Naive B cell (primary cell): ENCODE measurements at regions not wholly inside any gene's neighbourhood (a gene's known extent, or its start where the extent isn't known, plus 50 kb on each side); places are given as distances from the start of the nearest gene placed in this dataset.
"Not testable (repeated sequence)": the region's sequence is repeated elsewhere in the genome, so short reads cannot be mapped to it uniquely, and the experiment has no call there.

Experiments
- ATAC-seq, 2 donors: fragments of 150-1000 bp; cut with Tn5 transposase; 2 replicates each; pipeline ENCODE4 v1.10.0; 2021; ENCODE audit warnings: low read depth in 2 of 2, mild to moderate bottlenecking in 2 of 2, moderate library complexity in 2 of 2
- DNase-seq: peaks from one replicate; pipeline ENCODE4 v3.0.0; 2022
- H3K27ac Mint-ChIP-seq, 6 donors: one replicate each; pipeline ENCODE4 v1.8.0; 2020 to 2022; ENCODE audit warnings: mild to moderate bottlenecking in 6 of 6, mixed read lengths in 6 of 6, moderate library complexity in 5 of 6, inconsistent platforms in 2 of 6
- H3K27me3 Mint-ChIP-seq, 3 donors: one replicate each; pipeline ENCODE4 v1.8.0; 2021 to 2022; ENCODE audit warnings: mixed read lengths in 3 of 3, mild to moderate bottlenecking in 1 of 3
- H3K36me3 Mint-ChIP-seq, 2 donors: one replicate each; pipeline ENCODE4 v1.8.0; 2020 to 2022; ENCODE audit warnings: mixed read lengths in 2 of 2, inconsistent platforms in 1 of 2, mild to moderate bottlenecking in 1 of 2
- H3K4me1 Mint-ChIP-seq, 3 donors: one replicate each; pipeline ENCODE4 v1.8.0; 2020 to 2022; ENCODE audit warnings: mixed read lengths in 3 of 3, inconsistent platforms in 1 of 3, mild to moderate bottlenecking in 1 of 3, moderate library complexity in 1 of 3
- H3K4me3 Mint-ChIP-seq, 8 donors: one replicate each; pipeline ENCODE4 v1.8.0; 2020 to 2022; ENCODE audit warnings: mild to moderate bottlenecking in 8 of 8, mixed read lengths in 8 of 8, moderate library complexity in 8 of 8, inconsistent platforms in 2 of 8
- H3K9me3 Mint-ChIP-seq, 7 donors: one replicate each; pipeline ENCODE4 v1.8.0; 2020 to 2022; ENCODE audit warnings: mixed read lengths in 7 of 7, mild to moderate bottlenecking in 5 of 7, inconsistent platforms in 2 of 7, moderate library complexity in 1 of 7

DNA sequence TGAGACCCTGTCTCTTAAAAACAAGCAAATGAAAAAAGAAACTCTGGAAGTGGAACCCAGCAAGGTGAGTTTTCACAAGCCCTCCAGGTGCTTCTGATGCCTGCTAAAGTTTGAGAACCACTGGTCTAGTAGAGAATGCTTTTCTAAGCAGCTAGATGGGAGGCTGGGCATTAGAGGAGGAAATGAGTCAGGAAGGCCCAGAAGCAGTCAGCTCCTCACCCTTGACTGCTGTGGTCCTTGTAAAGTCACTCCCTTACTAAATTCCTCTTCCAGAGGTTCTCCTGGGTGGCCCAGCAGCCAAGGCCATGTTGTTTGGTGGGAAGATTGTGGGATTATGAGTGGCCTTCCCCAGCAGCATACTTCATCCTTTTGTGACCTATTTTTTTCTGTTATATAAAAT lies 52.0 kb upstream of the FYN start:
- no peak overlapping the region for H3K4me3 Mint-ChIP-seq
- H3K27me3 Mint-ChIP-seq: no peaks in the 10 kb centered on the region
- no peaks in the 10 kb centered on the region for H3K4me1 Mint-ChIP-seq
- H3K36me3 Mint-ChIP-seq: no peaks in the 10 kb centered on the region
- no peak overlapping the region for H3K27ac Mint-ChIP-seq
- peaks cover 0 to 4% (median 0%) of the 10 kb centered on the region in 7 donors for H3K9me3 Mint-ChIP-seq
- no peak for DNase-seq
- ATAC-seq: no peak

DNA sequence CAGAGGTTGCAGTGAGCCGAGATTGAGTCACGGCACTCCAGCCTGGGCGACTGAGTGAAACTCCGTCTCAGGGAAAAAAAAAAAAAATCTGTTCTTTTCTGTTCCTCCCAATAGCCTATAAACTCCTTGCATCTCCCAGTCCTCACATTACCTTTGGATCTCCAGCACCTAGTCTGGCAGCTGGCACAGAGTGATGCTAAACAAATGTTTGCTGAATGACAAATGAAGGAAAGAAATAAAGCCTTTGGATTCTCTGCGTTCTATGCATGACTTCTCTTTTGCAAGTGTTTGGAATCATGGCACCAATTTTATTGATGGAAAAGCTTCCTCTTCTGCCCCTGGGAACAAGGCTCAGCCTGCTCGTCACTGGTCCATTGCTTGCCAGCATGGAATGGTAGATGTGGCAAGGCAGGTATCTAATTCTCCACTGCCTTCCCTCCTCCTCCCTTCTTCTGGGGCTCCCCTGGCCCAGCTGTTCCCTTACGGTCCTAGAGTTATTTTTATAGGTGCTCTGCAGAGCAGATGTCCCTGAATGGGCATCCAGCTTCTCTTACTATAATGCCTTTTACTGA lies 53.6 kb upstream of the FYN start:
- no peaks in the 10 kb centered on the region for H3K4me1 Mint-ChIP-seq

GRCh38 chr6:111927321-111927720 lies 54.1 kb upstream of the FYN start:
- Mint-ChIP-seq H3K4me1 (no peaks in the 10 kb centered on the region), H3K4me3 (no peak overlapping the region), H3K27me3 (peaks cover 0 to 10% (median 9%) of the 10 kb centered on the region in 3 donors), H3K27ac (no peak overlapping the region), H3K9me3 (peaks cover 3 to 12% (median 9%) of the 10 kb centered on the region in 7 donors), H3K36me3 (peaks cover 8 to 9% of the 10 kb centered on the region in 2 donors)
- DNase-seq (no peak), ATAC-seq (no peak)

More for the DNA sequence above, 53.6 kb upstream of the FYN start:
- peaks cover 0 to 5% (median 4%) of the 10 kb centered on the region in 3 donors for H3K27me3 Mint-ChIP-seq
- DNase-seq: no peak
- H3K4me3 Mint-ChIP-seq: no peak overlapping the region
- H3K36me3 Mint-ChIP-seq: peaks cover 3 to 4% of the 10 kb centered on the region in 2 donors
- no peak overlapping the region for H3K27ac Mint-ChIP-seq
- ATAC-seq: no peak
- peaks cover 0 to 7% (median 4%) of the 10 kb centered on the region in 7 donors for H3K9me3 Mint-ChIP-seq

- Mint-ChIP-seq H3K4me1 (no peaks in the 10 kb centered on the region), H3K4me3 (no peak overlapping the region), H3K36me3 (peaks cover 12 to 14% of the 10 kb centered on the region in 2 donors), H3K27ac (no peak overlapping the region), H3K27me3 (peaks cover 0 to 16% (median 15%) of the 10 kb centered on the region in 3 donors), H3K9me3 (peaks cover 7 to 18% (median 13%) of the 10 kb centered on the region in 7 donors)
- DNase-seq (no peak), ATAC-seq (no peak)
Measured at GRCh38 chr6:111928139-111928538, 54.9 kb upstream of the FYN start.

- ATAC-seq, H3K27ac Mint-ChIP-seq, H3K4me1 Mint-ChIP-seq, H3K4me3 Mint-ChIP-seq, DNase-seq: not testable (repeated sequence)
- Mint-ChIP-seq H3K9me3 (peaks cover 7 to 16% (median 11%) of the 10 kb centered on the region in 7 donors), H3K36me3 (peaks cover 12 to 14% of the 10 kb centered on the region in 2 donors), H3K27me3 (peaks cover 24 to 34% (median 32%) of the 10 kb centered on the region in 3 donors)
Measured at GRCh38 chr6:111934611-111935010, 61.4 kb upstream of the FYN start.

DNA sequence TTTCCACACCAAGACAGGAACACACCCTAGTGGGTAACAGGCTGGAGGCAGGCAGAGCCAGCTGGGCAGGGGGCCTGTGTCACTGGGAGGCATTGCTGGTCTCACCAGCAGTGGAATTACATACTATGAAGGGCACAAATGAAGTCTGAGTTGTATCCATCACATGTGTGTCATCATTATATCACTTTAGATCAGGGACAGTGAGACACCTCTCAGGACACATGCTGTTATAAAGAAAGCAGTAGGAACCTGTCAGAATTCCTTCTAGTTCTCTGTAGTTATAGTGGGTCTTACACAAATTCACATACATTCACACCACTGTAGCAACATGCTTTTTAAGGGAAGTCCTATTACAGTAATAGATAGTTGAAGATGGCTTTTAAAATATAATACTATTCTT lies 63.5 kb upstream of the FYN start:
- Mint-ChIP-seq H3K27ac (no peak overlapping the region), H3K36me3 (peaks cover 11% of the 10 kb centered on the region in 2 donors), H3K4me1 (no peaks in the 10 kb centered on the region), H3K4me3 (no peak overlapping the region), H3K9me3 (peaks cover 6 to 13% (median 9%) of the 10 kb centered on the region in 7 donors), H3K27me3 (peaks cover 24 to 37% (median 29%) of the 10 kb centered on the region in 3 donors)
- ATAC-seq (no peak), DNase-seq (no peak)

GRCh38 chr6:111938710-111939109 lies 65.5 kb upstream of the FYN start:
- Mint-ChIP-seq H3K4me1 (no peaks in the 10 kb centered on the region), H3K27me3 (peaks cover 12 to 30% (median 24%) of the 10 kb centered on the region in 3 donors)

GRCh38 chr6:111939902-111940301 lies 66.7 kb upstream of the FYN start:
- H3K4me1 Mint-ChIP-seq: no peaks in the 10 kb centered on the region
- no peaks in the 10 kb centered on the region for H3K36me3 Mint-ChIP-seq
- no peak overlapping the region for H3K4me3 Mint-ChIP-seq
- H3K27ac Mint-ChIP-seq: no peak overlapping the region
- H3K9me3 Mint-ChIP-seq: peaks cover 0 to 11% (median 3%) of the 10 kb centered on the region in 7 donors
- no peak for DNase-seq
- H3K27me3 Mint-ChIP-seq: peaks cover 16 to 33% (median 31%) of the 10 kb centered on the region in 3 donors
- no peak for ATAC-seq

More at GRCh38 chr6:111938710-111939109, 65.5 kb upstream of the FYN start:
- DNase-seq (no peak), ATAC-seq (no peak)
- Mint-ChIP-seq H3K9me3 (peaks cover 0 to 11% (median 3%) of the 10 kb centered on the region in 7 donors), H3K27ac (no peak overlapping the region), H3K36me3 (no peaks in the 10 kb centered on the region), H3K4me3 (no peak overlapping the region)

DNA sequence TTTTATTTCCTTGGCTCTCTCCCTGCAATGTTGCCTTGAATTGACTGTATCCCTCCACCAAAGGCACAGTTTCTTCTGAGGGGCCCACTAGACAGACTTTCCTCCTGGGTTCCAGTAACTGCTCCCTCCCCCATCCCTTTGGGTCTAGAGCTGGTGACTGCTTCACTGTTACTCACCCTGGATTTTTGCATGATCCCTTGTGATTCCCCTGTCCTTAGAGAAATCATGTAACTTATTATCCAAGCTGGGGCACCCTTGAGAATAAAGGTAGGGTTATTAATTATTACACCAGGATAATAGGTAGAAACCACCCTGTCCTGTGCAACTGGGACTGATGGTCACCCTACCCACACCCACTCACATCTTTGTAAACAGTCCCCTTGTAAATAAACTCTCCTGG lies 67.5 kb upstream of the FYN start:
- no peak overlapping the region for H3K27ac Mint-ChIP-seq
- H3K9me3 Mint-ChIP-seq: peaks cover 0 to 11% (median 3%) of the 10 kb centered on the region in 7 donors
- no peak overlapping the region for H3K4me3 Mint-ChIP-seq
- no peak for DNase-seq
- H3K27me3 Mint-ChIP-seq: peaks cover 12 to 30% (median 26%) of the 10 kb centered on the region in 3 donors
- no peaks in the 10 kb centered on the region for H3K4me1 Mint-ChIP-seq
- H3K36me3 Mint-ChIP-seq: no peaks in the 10 kb centered on the region
- ATAC-seq: no peak

GRCh38 chr6:111941686-111942330 lies 68.6 kb upstream of the FYN start:
- DNase-seq: no peak
- Mint-ChIP-seq H3K4me1 (no peaks in the 10 kb centered on the region), H3K27me3 (peaks cover 5 to 24% (median 18%) of the 10 kb centered on the region in 3 donors), H3K4me3 (no peak overlapping the region), H3K36me3 (no peaks in the 10 kb centered on the region), H3K27ac (no peak overlapping the region), H3K9me3 (peaks cover 0 to 11% (median 3%) of the 10 kb centered on the region in 7 donors)
- no peak for ATAC-seq

DNA sequence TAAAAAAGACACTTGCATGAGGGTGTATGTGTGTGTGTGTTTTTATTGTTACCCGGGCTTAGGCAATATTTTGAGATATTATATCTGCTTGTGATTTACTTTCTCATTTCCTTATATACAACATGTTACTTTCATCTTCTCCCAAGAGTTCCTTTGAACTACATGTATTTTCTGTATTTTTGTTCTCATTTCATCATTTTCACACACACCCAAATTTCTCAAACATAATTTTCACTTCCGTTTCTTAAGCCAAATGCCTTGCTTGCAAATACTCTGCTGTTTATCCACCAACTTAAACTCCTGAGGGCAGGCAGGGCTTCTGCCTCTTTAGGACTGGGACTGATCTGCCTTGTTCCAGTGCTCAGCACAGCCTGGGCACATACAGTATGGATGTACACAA lies 69.3 kb upstream of the FYN start:
- H3K4me1 Mint-ChIP-seq: no peaks in the 10 kb centered on the region
- DNase-seq: no peak
- no peaks in the 10 kb centered on the region for H3K36me3 Mint-ChIP-seq
- H3K9me3 Mint-ChIP-seq: peaks cover 0 to 11% (median 3%) of the 10 kb centered on the region in 7 donors
- peaks cover 5 to 24% (median 18%) of the 10 kb centered on the region in 3 donors for H3K27me3 Mint-ChIP-seq
- H3K4me3 Mint-ChIP-seq: no peak overlapping the region
- no peak for ATAC-seq
- no peak overlapping the region for H3K27ac Mint-ChIP-seq

DNA sequence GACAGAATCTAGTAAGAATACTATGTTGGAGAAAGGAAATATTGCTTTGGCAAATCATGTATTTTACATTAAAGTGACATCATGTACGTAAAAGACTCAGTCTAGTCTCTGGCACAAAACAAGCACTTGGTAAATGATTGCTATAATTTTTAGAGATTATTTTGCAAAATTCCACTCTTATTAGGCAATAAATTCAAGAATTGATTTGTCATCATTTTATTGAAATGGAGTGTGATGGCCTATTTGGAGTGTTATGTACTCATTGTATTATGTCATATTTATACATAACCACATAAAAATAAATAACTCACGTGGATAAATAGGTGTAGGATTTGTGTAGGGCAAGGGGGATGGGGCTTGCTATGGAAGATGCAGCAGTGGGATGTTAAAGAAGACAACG lies 70.0 kb upstream of the FYN start:
- H3K4me1 Mint-ChIP-seq: no peaks in the 10 kb centered on the region
- H3K27me3 Mint-ChIP-seq: peaks cover 5 to 19% (median 18%) of the 10 kb centered on the region in 3 donors
- H3K4me3 Mint-ChIP-seq: no peak overlapping the region
- ATAC-seq: no peak
- no peak overlapping the region for H3K27ac Mint-ChIP-seq
- no peak for DNase-seq
- no peaks in the 10 kb centered on the region for H3K36me3 Mint-ChIP-seq
- peaks cover 0 to 11% (median 3%) of the 10 kb centered on the region in 7 donors for H3K9me3 Mint-ChIP-seq

GRCh38 chr6:111943726-111944125 lies 70.5 kb upstream of the FYN start:
- DNase-seq: no peak
- ATAC-seq: no peak
- Mint-ChIP-seq H3K27ac (no peak overlapping the region), H3K4me1 (no peaks in the 10 kb centered on the region), H3K9me3 (peaks cover 0 to 11% (median 3%) of the 10 kb centered on the region in 7 donors), H3K27me3 (peaks cover 5 to 20% (median 15%) of the 10 kb centered on the region in 3 donors), H3K36me3 (no peaks in the 10 kb centered on the region), H3K4me3 (no peak overlapping the region)

DNA sequence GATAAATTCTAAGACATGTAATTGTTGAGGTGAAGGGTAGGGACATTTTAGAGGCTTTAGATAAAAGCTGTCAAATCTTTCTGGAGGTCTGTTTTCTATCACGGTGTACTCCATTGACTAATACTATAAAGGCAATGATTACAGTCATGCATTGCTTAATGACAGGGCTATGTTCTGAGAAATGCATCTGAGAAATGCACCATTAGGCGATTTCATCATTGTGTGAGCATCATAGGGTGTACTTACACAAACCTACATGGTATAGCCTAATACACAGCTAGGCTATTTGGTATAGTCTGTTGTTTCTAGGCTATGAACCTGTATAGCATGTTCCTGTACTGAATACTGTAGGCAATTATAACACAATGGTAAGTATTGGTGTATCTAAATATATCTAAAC lies 71.3 kb upstream of the FYN start:
- Mint-ChIP-seq H3K27ac (no peak overlapping the region), H3K4me3 (no peak overlapping the region), H3K36me3 (no peaks in the 10 kb centered on the region), H3K9me3 (peaks cover 0 to 11% (median 3%) of the 10 kb centered on the region in 7 donors), H3K4me1 (no peaks in the 10 kb centered on the region), H3K27me3 (peaks cover 5 to 26% (median 18%) of the 10 kb centered on the region in 3 donors)
- DNase-seq (no peak), ATAC-seq (no peak)
